RKO (cell line): ENCODE measurements at regions not wholly inside any gene's neighbourhood (a gene's known extent, or its start where the extent isn't known, plus 50 kb on each side); places are given as distances from the start of the nearest gene placed in this dataset.
"Not testable (repeated sequence)": the region's sequence is repeated elsewhere in the genome, so short reads cannot be mapped to it uniquely, and the experiment has no call there.

Experiments
- DNase-seq: peaks from one replicate; pipeline ENCODE4 v3.0.0-alpha.2; 2016; ENCODE audit warnings: low spot score

DNA sequence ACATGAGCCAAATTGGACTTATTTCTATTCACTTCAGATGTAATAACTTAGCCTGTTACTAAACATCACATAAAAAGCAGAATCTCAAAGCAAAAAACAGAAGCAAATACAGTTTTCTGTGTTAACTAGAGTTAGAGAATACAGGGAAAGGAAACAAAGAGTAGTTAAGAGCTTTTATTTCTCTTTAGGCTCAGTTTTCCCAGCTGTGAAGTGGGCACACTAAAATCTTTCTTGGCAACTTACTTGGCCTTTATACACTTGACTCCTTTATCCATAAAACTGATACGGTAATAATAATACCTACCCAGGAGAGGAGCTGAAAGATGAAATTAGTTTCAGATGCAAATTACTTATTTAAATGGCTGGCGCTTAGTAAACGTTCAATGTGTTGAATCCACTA, 132.8 kb upstream of the SPATS2L start:
- no peak for DNase-seq

- no peak for DNase-seq
Observed at GRCh38 chr2:200174433-200175216, 131.9 kb upstream of the SPATS2L start.

- no peak for DNase-seq
Observed at GRCh38 chr2:200177971-200178911, 128.3 kb upstream of the SPATS2L start.

DNA sequence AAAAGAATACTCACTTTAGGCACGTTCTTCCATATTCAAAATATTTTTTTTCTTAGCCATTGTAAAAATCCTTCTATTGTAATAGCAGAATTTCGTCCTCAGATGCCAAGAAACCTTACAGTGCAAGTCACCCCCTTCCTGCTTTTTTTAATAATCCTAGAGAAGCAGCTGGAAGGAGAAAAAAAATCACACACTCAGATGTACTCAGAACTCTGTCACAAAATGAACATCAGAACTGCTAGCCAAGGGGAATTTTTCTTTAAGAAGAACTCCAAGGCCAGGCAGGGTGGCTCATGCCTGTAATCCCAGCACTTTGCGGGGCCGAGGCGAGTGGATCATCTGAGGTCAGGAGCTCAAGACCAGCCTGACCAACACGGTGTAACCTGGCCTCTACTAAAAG, 127.3 kb upstream of the SPATS2L start:
- DNase-seq = no peak

- no peak for DNase-seq
Observed at GRCh38 chr2:200180943-200181342, 125.5 kb upstream of the SPATS2L start.

- DNase-seq = no peak
Observed at GRCh38 chr2:200181755-200182154, 124.7 kb upstream of the SPATS2L start.

GRCh38 chr2:200184748-200185627, 121.5 kb upstream of the SPATS2L start:
- DNase-seq = no peak

- DNase-seq = no peak
Observed at GRCh38 chr2:200185628-200186000, 120.9 kb upstream of the SPATS2L start.

GRCh38 chr2:200186002-200186401, 120.5 kb upstream of the SPATS2L start:
- no peak for DNase-seq

DNA sequence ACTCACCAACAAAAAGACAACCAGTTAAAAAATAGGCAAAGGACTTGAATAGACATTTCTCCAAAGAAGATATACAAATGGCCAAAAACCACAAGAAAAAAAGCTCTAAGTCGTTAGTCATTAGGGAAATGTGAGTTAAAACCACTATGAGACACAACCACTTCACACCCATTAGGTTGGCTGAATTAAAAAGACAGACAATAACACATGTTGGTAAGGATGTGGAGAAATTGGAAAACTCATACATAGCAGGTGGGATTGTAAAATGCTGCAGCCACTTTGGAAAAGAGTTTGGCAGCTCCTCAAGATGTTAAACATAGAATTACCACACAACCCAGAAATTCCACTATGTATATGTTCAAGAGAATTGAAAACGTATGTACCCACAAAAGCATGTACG, 117.6 kb upstream of the SPATS2L start:
- DNase-seq = no peak

DNA sequence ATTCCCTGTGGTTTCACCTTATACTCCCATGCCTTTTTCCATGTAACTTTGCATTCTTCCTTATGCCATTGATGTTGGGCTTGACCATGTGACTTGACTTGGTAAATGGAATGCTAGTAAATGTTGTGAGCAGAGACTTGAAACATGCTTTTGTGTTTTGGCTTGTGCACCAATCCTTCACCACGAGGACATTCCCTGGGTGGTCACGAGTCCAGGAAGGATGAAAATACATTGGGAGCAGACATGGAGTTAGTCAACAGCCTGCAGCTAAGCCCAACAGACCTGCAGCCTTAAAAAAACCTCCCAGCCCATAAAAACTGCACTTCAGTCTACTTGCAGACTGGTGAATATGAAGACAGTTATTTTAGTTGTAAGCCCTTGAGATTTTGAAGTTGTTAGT, 116.5 kb upstream of the SPATS2L start:
- DNase-seq = no peak

DNA sequence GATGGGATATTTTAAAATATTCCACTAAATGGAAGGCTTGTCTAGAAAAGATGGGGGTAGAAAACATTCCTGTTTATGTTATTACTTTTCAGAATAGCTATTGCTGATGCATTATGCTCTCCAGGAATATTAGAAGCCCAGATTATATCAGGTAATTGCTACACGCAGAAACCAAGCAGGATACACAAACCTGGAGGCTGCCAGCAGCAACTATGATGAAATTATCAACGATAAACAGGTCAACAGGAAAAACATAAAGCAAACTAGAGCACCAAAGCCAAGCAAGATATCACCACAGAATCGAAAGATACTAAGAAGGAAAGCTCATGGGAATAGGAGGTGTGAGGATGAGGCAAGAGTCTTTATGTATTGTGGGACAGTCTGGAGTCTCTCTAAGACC, 113.2 kb upstream of the SPATS2L start:
- DNase-seq = no peak

- no peak for DNase-seq
Observed at GRCh38 chr2:200193791-200194190, 112.7 kb upstream of the SPATS2L start.

DNA sequence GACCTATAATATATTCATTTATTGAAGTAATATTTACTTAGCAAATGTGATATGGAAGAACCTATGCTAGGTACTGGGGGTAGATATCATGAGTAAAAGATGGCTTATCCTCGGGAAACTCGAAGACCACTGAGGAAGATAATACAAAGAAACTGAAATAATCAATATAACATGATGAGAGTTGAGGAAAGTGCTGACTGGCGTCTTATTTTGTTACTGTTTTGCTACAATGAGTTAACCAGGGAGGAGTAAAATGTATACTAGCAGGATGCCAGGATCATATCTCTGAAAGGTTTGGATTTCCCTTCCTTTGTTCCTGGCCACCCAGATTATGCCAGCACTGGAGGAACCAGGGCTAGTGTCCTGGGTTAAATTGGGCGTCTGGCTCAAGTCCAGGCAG, 111.7 kb upstream of the SPATS2L start:
- DNase-seq = no peak

GRCh38 chr2:200199005-200199404, 107.5 kb upstream of the SPATS2L start:
- no peak for DNase-seq

- DNase-seq = no peak
Observed at GRCh38 chr2:200199576-200200263, 106.8 kb upstream of the SPATS2L start.

DNA sequence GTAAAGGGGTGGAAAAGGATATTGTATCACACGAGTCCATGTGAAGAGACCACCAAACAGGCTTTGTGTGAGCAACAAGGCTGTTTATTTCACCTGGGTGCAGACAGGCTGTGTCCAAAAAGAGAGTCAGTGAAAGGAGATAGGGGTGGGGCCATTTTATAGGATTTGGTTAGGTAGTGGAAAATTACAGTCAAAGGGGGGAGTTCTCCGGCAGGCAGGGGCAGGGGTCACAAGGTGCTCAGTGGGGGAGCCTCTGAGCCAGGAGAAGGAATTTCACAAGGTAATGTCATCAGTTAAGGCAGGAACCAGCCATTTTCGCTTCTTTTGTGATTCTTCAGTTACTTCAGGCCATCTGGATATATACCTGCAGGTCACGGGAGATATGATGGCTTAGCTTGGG, 104.7 kb upstream of the SPATS2L start:
- DNase-seq = not testable (repeated sequence)

GRCh38 chr2:200203381-200203827, 103.1 kb upstream of the SPATS2L start:
- no peak for DNase-seq

GRCh38 chr2:200208041-200208440, 98.5 kb upstream of the SPATS2L start:
- no peak for DNase-seq

DNA sequence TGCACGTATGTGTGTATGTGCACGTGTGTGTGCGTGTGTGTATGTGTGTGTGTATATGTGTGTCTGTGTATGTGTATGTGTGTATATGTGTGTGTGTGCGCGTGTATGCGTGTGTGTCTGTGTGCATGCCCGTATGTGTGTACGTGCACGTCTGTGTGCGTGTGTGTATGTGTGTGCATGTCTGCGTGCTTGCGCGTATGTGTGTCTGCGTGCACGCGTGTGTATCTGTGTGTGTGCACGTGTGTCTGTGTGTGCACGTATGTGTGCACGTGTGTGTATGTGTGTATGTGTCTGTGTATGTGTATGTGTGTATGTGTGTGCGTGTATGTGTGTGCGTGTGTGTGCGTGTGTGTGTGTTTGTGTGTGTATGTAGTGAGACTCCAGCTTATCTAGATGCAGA, 97.5 kb upstream of the SPATS2L start:
- DNase-seq = no peak

DNA sequence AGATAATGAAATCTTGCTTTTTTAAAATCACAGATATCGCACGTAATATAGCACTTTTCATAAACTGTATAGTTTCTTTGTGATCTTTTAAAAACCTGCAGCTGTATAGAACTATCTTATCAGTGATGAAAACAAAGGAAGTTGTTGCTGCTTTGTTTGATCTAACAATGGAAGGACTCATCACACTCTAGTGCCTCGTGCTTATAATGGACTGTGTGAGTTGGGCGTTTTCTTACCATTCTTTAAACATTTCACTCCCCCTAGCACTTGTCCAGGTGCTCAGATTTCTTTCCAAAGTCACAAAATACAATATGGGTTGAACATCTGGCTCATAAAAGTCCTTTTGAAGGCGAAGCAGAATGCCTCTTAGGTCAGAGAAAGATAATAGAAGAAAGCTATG, 94.8 kb upstream of the SPATS2L start:
- no peak for DNase-seq
